Left ventricle myocardium inferior (tissue), 1 donor: ENCODE measurements at regions not wholly inside any gene's neighbourhood (a gene's known extent, or its start where the extent isn't known, plus 50 kb on each side); places are given as distances from the start of the nearest gene placed in this dataset.

Experiments
- DNase-seq: peaks from one replicate; pipeline ENCODE4 v3.0.0-alpha.2; 2020
- H3K27ac ChIP-seq: fragments of 200-600 bp; replicated peaks from 2 replicates; pipeline ENCODE4 v1.8.0; 2021
- H3K27me3 ChIP-seq: fragments of 200-600 bp; 2 replicates; pipeline ENCODE4 v1.8.0; 2021; ENCODE audit warnings: low read depth
- H3K36me3 ChIP-seq: fragments of 200-600 bp; 2 replicates; pipeline ENCODE4 v1.8.0; 2021
- H3K4me1 ChIP-seq: fragments of 200-600 bp; 2 replicates; pipeline ENCODE4 v1.8.0; 2021
- H3K4me3 ChIP-seq: fragments of 200-600 bp; 2 replicates; pipeline ENCODE4 v1.8.0; 2021; ENCODE audit warnings: mild to moderate bottlenecking, moderate library complexity
- H3K9me3 ChIP-seq: fragments of 200-600 bp; replicated peaks from 2 replicates; pipeline ENCODE4 v1.8.0; 2021
- CTCF ChIP-seq: fragments of 200-600 bp; IDR thresholded peaks from 2 replicates; pipeline ENCODE4 v1.8.0; 2021; ENCODE audit warnings: antibody characterized with exemption, mild to moderate bottlenecking, borderline replicate concordance
- intact Hi-C: fragments of 100-400 bp; cut with micrococcal nuclease; formaldehyde crosslinking; loops from one replicate; pipeline ENCODE4 v1.11.0; 2022
- donor health status: DM: no; HTN: yes; CAD: no; lungs with severe emphysema.

GRCh38 chrX:150200820-150201287 is 162.3 kb upstream of the MAMLD1 start:
- Histone ChIP-seq H3K27me3 (no peaks in the 10 kb centered on the region), H3K9me3 (no peaks in the 10 kb centered on the region), H3K36me3 (no peaks in the 10 kb centered on the region), H3K4me1 (no peaks in the 10 kb centered on the region), H3K4me3 (no peak overlapping the region), H3K27ac (no peak overlapping the region)
- intact Hi-C loops = no loop called here
- no peak for TF ChIP-seq CTCF
- DNase-seq = no peak

- Histone ChIP-seq H3K27ac (no peak overlapping the region), H3K4me1 (no peaks in the 10 kb centered on the region), H3K9me3 (no peaks in the 10 kb centered on the region), H3K4me3 (no peak overlapping the region), H3K27me3 (no peaks in the 10 kb centered on the region), H3K36me3 (no peaks in the 10 kb centered on the region)
- TF ChIP-seq CTCF = no peak
- intact Hi-C loops = no loop called here
- DNase-seq = no peak
These were observed 161.7 kb upstream of the MAMLD1 start for GRCh38 chrX:150201391-150201790.

- intact Hi-C loops = no loop called here
These were observed 161.3 kb upstream of the MAMLD1 start for GRCh38 chrX:150201841-150202240.

GRCh38 chrX:150202641-150203247 is 160.4 kb upstream of the MAMLD1 start:
- no peaks in the 10 kb centered on the region for H3K36me3 ChIP-seq
- H3K27ac ChIP-seq = no peak overlapping the region
- H3K9me3 ChIP-seq = no peaks in the 10 kb centered on the region
- intact Hi-C loops = no loop called here
- TF ChIP-seq CTCF = no peak
- H3K27me3 ChIP-seq = peaks cover under 1% of the 10 kb centered on the region
- no peak for DNase-seq
- no peaks in the 10 kb centered on the region for H3K4me1 ChIP-seq
- no peak overlapping the region for H3K4me3 ChIP-seq

More at GRCh38 chrX:150201841-150202240, 161.3 kb upstream of the MAMLD1 start:
- no peak for DNase-seq
- H3K27me3 ChIP-seq = no peaks in the 10 kb centered on the region
- no peak overlapping the region for H3K4me3 ChIP-seq
- H3K4me1 ChIP-seq = no peaks in the 10 kb centered on the region
- TF ChIP-seq CTCF = no peak
- H3K36me3 ChIP-seq = no peaks in the 10 kb centered on the region
- H3K27ac ChIP-seq = no peak overlapping the region
- no peaks in the 10 kb centered on the region for H3K9me3 ChIP-seq

- no peaks in the 10 kb centered on the region for H3K9me3 ChIP-seq
- H3K4me3 ChIP-seq = no peak overlapping the region
- DNase-seq = no peak
- no peak for TF ChIP-seq CTCF
- intact Hi-C loops = no loop called here
- no peaks in the 10 kb centered on the region for H3K4me1 ChIP-seq
- H3K27me3 ChIP-seq = peaks cover 4% of the 10 kb centered on the region
- H3K36me3 ChIP-seq = no peaks in the 10 kb centered on the region
- H3K27ac ChIP-seq = no peak overlapping the region
These were observed 159.9 kb upstream of the MAMLD1 start for GRCh38 chrX:150203248-150203645.
